ENCODE measurements at regions not wholly inside any gene's neighbourhood (a gene's known extent, or its start where the extent isn't known, plus 50 kb on each side); places are given as distances from the start of the nearest gene placed in this dataset.

- no peak for TF ChIP-seq POLR2A (IDR thresholded peaks at IDR 0.05)
- TF ChIP-seq CTCF (IDR thresholded peaks at IDR 0.05), result no peak
- intact Hi-C loops (cut with DNase I; ENCODE audit: low total_unique reads), result no loop called here
- 72 to 80% methylated on average over 4 of the region's 4 CpGs for WGBS, 2 donors
- no peak for DNase-seq (ENCODE audit: low spot score in 2 of 2)
- no peak overlapping the region for H3K4me3 ChIP-seq (ENCODE audit: low read depth, poor library complexity, severe bottlenecking)
Measured at GRCh38 chr15:39338251-39338650, 242.6 kb upstream of the THBS1 start.

GRCh38 chr15:39340903-39341645 lies 239.8 kb upstream of the THBS1 start:
- intact Hi-C loops (cut with DNase I; ENCODE audit: low total_unique reads), result no loop called here
- H3K4me3 ChIP-seq (ENCODE audit: low read depth, poor library complexity, severe bottlenecking), result no peak overlapping the region
- TF ChIP-seq CTCF (IDR thresholded peaks at IDR 0.05) (no peak), POLR2A (IDR thresholded peaks at IDR 0.05) (no peak)
- no peak for DNase-seq (ENCODE audit: low spot score in 2 of 2)
- WGBS, 2 donors, result 67 to 71% methylated on average over 13 of the region's 13 CpGs

- 57 to 69% methylated on average over 3 of the region's 3 CpGs for WGBS, 2 donors
- no peak for DNase-seq (ENCODE audit: low spot score in 2 of 2)
- TF ChIP-seq CTCF (IDR thresholded peaks at IDR 0.05) (no peak), POLR2A (IDR thresholded peaks at IDR 0.05) (no peak)
- intact Hi-C loops (cut with DNase I; ENCODE audit: low total_unique reads), result no loop called here
- no peak overlapping the region for H3K4me3 ChIP-seq (ENCODE audit: low read depth, poor library complexity, severe bottlenecking)
Measured at GRCh38 chr15:39344662-39345141, 236.2 kb upstream of the THBS1 start.

- intact Hi-C loops (cut with DNase I; ENCODE audit: low total_unique reads), result no loop called here
- TF ChIP-seq POLR2A (IDR thresholded peaks at IDR 0.05) (no peak), CTCF (IDR thresholded peaks at IDR 0.05) (no peak)
- H3K4me3 ChIP-seq (ENCODE audit: low read depth, poor library complexity, severe bottlenecking), result no peak overlapping the region
- WGBS, 2 donors, result 43 to 45% methylated on average over 3 of the region's 3 CpGs
- no peak for DNase-seq (ENCODE audit: low spot score in 2 of 2)
Measured at GRCh38 chr15:39345176-39345575, 235.7 kb upstream of the THBS1 start.

GRCh38 chr15:39347453-39347852 lies 233.4 kb upstream of the THBS1 start:
- intact Hi-C loops (cut with DNase I; ENCODE audit: low total_unique reads), result no loop called here
- no peak overlapping the region for H3K4me3 ChIP-seq (ENCODE audit: low read depth, poor library complexity, severe bottlenecking)
- DNase-seq (ENCODE audit: low spot score in 2 of 2), result no peak
- no peak for TF ChIP-seq POLR2A (IDR thresholded peaks at IDR 0.05)
- no peak for TF ChIP-seq CTCF (IDR thresholded peaks at IDR 0.05)
- WGBS, 2 donors, result 97 to 98% methylated on average over 1 of the region's 1 CpG

- TF ChIP-seq POLR2A (IDR thresholded peaks at IDR 0.05), result no peak
- TF ChIP-seq CTCF (IDR thresholded peaks at IDR 0.05), result no peak
- H3K4me3 ChIP-seq (ENCODE audit: low read depth, poor library complexity, severe bottlenecking), result no peak overlapping the region
- WGBS, 2 donors, result 39 to 40% methylated on average over 4 of the region's 4 CpGs
- intact Hi-C loops (cut with DNase I; ENCODE audit: low total_unique reads), result no loop called here
- no peak for DNase-seq (ENCODE audit: low spot score in 2 of 2)
Measured at GRCh38 chr15:39350785-39351184, 230.1 kb upstream of the THBS1 start.

All from lower leg skin (tissue), 4 donors.